Left cardiac atrium (tissue), 4 donors: ENCODE measurements at regions not wholly inside any gene's neighbourhood (a gene's known extent, or its start where the extent isn't known, plus 50 kb on each side); places are given as distances from the start of the nearest gene placed in this dataset.

Experiments used
- ATAC-seq, 2 donors: fragments of 200-7000 bp; cut with Tn5 transposase; one replicate each; pipeline ENCODE4 v1.9.1; 2020; ENCODE audit warnings: mild to moderate bottlenecking in 2 of 2, moderate library complexity in 2 of 2
- DNase-seq: peaks from one replicate; pipeline ENCODE4 v3.0.0-alpha.2; 2020
- intact Hi-C, 2 donors: fragments of 100-400 bp; cut with DNase I; formaldehyde crosslinking; loops; one replicate each; pipeline versions ENCODE4 v1.14.1 to v1.15.1; 2022 to 2023
- donor health status: DM: no; HTN: yes; CAD: no.
- donor health status: DM: no; HTN: yes; CAD: no; lungs with severe emphysema.
- donor health status: DM: yes; HTN: yes; CAD: no.
- donor health status: Dilated cardiomyopathy.

- DNase-seq, result no peak
- intact Hi-C loops, result no loop called here
- no peak for ATAC-seq
Measured at GRCh38 chr3:197434830-197435229, 120.9 kb downstream of the BDH1 start.

- DNase-seq (no peak), ATAC-seq (peak; percentile 49 to 60)
- intact Hi-C loops, result no loop called here
Measured at GRCh38 chr3:197432384-197433127, 123.2 kb downstream of the BDH1 start.

GRCh38 chr3:197431346-197431910, 124.3 kb downstream of the BDH1 start:
- ATAC-seq (no peak), DNase-seq (no peak)
- intact Hi-C loops, result no loop called here

GRCh38 chr3:197430934-197431333, 124.8 kb downstream of the BDH1 start:
- ATAC-seq, result peak in 1 of 2 donors; percentile 74
- DNase-seq, result no peak
- intact Hi-C loops, result no loop called here

- no peak for ATAC-seq
- DNase-seq, result no peak
- intact Hi-C loops, result no loop called here
Measured at GRCh38 chr3:197430502-197430901, 125.3 kb downstream of the BDH1 start.

GRCh38 chr3:197428952-197429351, 126.8 kb downstream of the BDH1 start:
- DNase-seq (no peak), ATAC-seq (no peak)
- intact Hi-C loops, result no loop called here

- intact Hi-C loops, result no loop called here
- peak; percentile 72 to 75 for ATAC-seq
- peak; percentile 68 for DNase-seq
Measured at GRCh38 chr3:197428117-197428801, 127.5 kb downstream of the BDH1 start.

- no peak for ATAC-seq
- no peak for DNase-seq
- intact Hi-C loops, result no loop called here
Measured at GRCh38 chr3:197427021-197427420, 128.6 kb upstream of the DLG1 start.

GRCh38 chr3:197426121-197426566, 127.7 kb upstream of the DLG1 start:
- intact Hi-C loops, result no loop called here
- DNase-seq, result no peak
- no peak for ATAC-seq

GRCh38 chr3:197425485-197426120, 127.2 kb upstream of the DLG1 start:
- DNase-seq (no peak), ATAC-seq (no peak)
- intact Hi-C loops, result no loop called here

- no peak for DNase-seq
Measured at GRCh38 chr3:197424674-197425484, 126.5 kb upstream of the DLG1 start.

GRCh38 chr3:197424266-197424665, 125.9 kb upstream of the DLG1 start:
- intact Hi-C loops, result no loop called here
- DNase-seq, result no peak
- ATAC-seq, result no peak

More at GRCh38 chr3:197424674-197425484, 126.5 kb upstream of the DLG1 start:
- ATAC-seq, result no peak
- intact Hi-C loops, result no loop called here

- DNase-seq, result no peak
- no peak for ATAC-seq
- intact Hi-C loops, result no loop called here
Measured at GRCh38 chr3:197423376-197423775, 125.0 kb upstream of the DLG1 start.

- ATAC-seq, result no peak
- intact Hi-C loops, result no loop called here
- DNase-seq, result no peak
Measured at GRCh38 chr3:197422506-197422905, 124.1 kb upstream of the DLG1 start.

GRCh38 chr3:197421021-197421420, 122.6 kb upstream of the DLG1 start:
- ATAC-seq (no peak), DNase-seq (no peak)
- intact Hi-C loops, result no loop called here

- no peak for DNase-seq
- no peak for ATAC-seq
- intact Hi-C loops, result no loop called here
Measured at GRCh38 chr3:197420566-197420965, 122.2 kb upstream of the DLG1 start.

- ATAC-seq, result peak; percentile 23 to 63
- DNase-seq, result peak; percentile 41
- intact Hi-C loops, result no loop called here
Measured at GRCh38 chr3:197420115-197420514, 121.7 kb upstream of the DLG1 start.

GRCh38 chr3:197419696-197420095, 121.3 kb upstream of the DLG1 start:
- intact Hi-C loops, result no loop called here
- DNase-seq, result no peak
- no peak for ATAC-seq

- ATAC-seq (peak in 1 of 2 donors; percentile 6), DNase-seq (no peak)
- intact Hi-C loops, result no loop called here
Measured at GRCh38 chr3:197417911-197418618, 119.7 kb upstream of the DLG1 start.
